ENCODE measurements at regions not wholly inside any gene's neighbourhood (a gene's known extent, or its start where the extent isn't known, plus 50 kb on each side); places are given as distances from the start of the nearest gene placed in this dataset.

GRCh38 chr9:13899924-13900323, 414.0 kb downstream of the NFIB start:
- TF ChIP-seq, protein P1, sequence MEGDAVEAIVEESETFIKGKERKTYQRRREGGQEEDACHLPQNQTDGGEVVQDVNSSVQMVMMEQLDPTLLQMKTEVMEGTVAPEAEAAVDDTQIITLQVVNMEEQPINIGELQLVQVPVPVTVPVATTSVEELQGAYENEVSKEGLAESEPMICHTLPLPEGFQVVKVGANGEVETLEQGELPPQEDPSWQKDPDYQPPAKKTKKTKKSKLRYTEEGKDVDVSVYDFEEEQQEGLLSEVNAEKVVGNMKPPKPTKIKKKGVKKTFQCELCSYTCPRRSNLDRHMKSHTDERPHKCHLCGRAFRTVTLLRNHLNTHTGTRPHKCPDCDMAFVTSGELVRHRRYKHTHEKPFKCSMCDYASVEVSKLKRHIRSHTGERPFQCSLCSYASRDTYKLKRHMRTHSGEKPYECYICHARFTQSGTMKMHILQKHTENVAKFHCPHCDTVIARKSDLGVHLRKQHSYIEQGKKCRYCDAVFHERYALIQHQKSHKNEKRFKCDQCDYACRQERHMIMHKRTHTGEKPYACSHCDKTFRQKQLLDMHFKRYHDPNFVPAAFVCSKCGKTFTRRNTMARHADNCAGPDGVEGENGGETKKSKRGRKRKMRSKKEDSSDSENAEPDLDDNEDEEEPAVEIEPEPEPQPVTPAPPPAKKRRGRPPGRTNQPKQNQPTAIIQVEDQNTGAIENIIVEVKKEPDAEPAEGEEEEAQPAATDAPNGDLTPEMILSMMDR (IDR thresholded peaks at IDR 0.05), result no peak
- TF ChIP-seq EZH2phosphoT487 (IDR thresholded peaks at IDR 0.05) (no peak), EZH2 (IDR thresholded peaks at IDR 0.05) (no peak)
